ENCODE measurements at regions not wholly inside any gene's neighbourhood (a gene's known extent, or its start where the extent isn't known, plus 50 kb on each side); places are given as distances from the start of the nearest gene placed in this dataset.

GRCh38 chr3:163717377-163717776 lies 1360.9 kb downstream of the SI start:
- TF ChIP-seq, protein P1, sequence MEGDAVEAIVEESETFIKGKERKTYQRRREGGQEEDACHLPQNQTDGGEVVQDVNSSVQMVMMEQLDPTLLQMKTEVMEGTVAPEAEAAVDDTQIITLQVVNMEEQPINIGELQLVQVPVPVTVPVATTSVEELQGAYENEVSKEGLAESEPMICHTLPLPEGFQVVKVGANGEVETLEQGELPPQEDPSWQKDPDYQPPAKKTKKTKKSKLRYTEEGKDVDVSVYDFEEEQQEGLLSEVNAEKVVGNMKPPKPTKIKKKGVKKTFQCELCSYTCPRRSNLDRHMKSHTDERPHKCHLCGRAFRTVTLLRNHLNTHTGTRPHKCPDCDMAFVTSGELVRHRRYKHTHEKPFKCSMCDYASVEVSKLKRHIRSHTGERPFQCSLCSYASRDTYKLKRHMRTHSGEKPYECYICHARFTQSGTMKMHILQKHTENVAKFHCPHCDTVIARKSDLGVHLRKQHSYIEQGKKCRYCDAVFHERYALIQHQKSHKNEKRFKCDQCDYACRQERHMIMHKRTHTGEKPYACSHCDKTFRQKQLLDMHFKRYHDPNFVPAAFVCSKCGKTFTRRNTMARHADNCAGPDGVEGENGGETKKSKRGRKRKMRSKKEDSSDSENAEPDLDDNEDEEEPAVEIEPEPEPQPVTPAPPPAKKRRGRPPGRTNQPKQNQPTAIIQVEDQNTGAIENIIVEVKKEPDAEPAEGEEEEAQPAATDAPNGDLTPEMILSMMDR (IDR thresholded peaks at IDR 0.05; ENCODE audit: poor library complexity) = no peak
- TF ChIP-seq EZH2 (IDR thresholded peaks at IDR 0.05; ENCODE audit: borderline replicate concordance) = no peak
- TF ChIP-seq EZH2phosphoT487 (IDR thresholded peaks at IDR 0.05; ENCODE audit: low read depth, severe bottlenecking, unreplicated experiment) = no peak

Measured in hepatocyte (in vitro differentiated cells).